ENCODE measurements at regions not wholly inside any gene's neighbourhood (a gene's known extent, or its start where the extent isn't known, plus 50 kb on each side); places are given as distances from the start of the nearest gene placed in this dataset.

- Histone ChIP-seq H3K9me3 (ENCODE audit: insufficient read depth, low read length) (no peaks in the 10 kb centered on the region), H3K9ac (ENCODE audit: insufficient read length, low read depth) (no peak overlapping the region), H3K27me3 (ENCODE audit: insufficient read depth, insufficient read length) (no peaks in the 10 kb centered on the region), H3K4me1 (ENCODE audit: insufficient read depth, insufficient read length) (no peaks in the 10 kb centered on the region), H3K36me3 (ENCODE audit: insufficient read depth, insufficient read length, low read length) (no peaks in the 10 kb centered on the region), H3K4me3 (ENCODE audit: insufficient read length, low read depth) (no peak overlapping the region)
- DNase-seq (ENCODE audit: low read depth, low spot score): no peak
- TF ChIP-seq ZNF274 (IDR thresholded peaks at IDR 0.05; ENCODE audit: low read depth, low read length) (no peak), SUZ12 (IDR thresholded peaks at IDR 0.05; ENCODE audit: extremely low read depth, insufficient read depth, insufficient read length) (no peak)
Measured at GRCh38 chr3:135559802-135560201, 405.7 kb upstream of the PPP2R3A start.

- no peaks in the 10 kb centered on the region for H3K36me3 ChIP-seq (ENCODE audit: insufficient read depth, insufficient read length, low read length)
- H3K4me3 ChIP-seq (ENCODE audit: insufficient read length, low read depth): no peak overlapping the region
- no peak for DNase-seq (ENCODE audit: low read depth, low spot score)
- no peaks in the 10 kb centered on the region for H3K27me3 ChIP-seq (ENCODE audit: insufficient read depth, insufficient read length)
- no peaks in the 10 kb centered on the region for H3K9me3 ChIP-seq (ENCODE audit: insufficient read depth, low read length)
- H3K4me1 ChIP-seq (ENCODE audit: insufficient read depth, insufficient read length): no peaks in the 10 kb centered on the region
- no peak overlapping the region for H3K9ac ChIP-seq (ENCODE audit: insufficient read length, low read depth)
- TF ChIP-seq ZNF274 (IDR thresholded peaks at IDR 0.05; ENCODE audit: low read depth, low read length): no peak
- TF ChIP-seq YY1 (IDR thresholded peaks at IDR 0.05; ENCODE audit: insufficient read depth, insufficient read length): no peak
- no peak for TF ChIP-seq SUZ12 (IDR thresholded peaks at IDR 0.05; ENCODE audit: extremely low read depth, insufficient read depth, insufficient read length)
Measured at GRCh38 chr3:135560847-135561246, 404.7 kb upstream of the PPP2R3A start.

GRCh38 chr3:135564696-135565095 is 400.8 kb upstream of the PPP2R3A start:
- TF ChIP-seq SUZ12 (IDR thresholded peaks at IDR 0.05; ENCODE audit: extremely low read depth, insufficient read depth, insufficient read length) (no peak), YY1 (IDR thresholded peaks at IDR 0.05; ENCODE audit: insufficient read depth, insufficient read length) (no peak), ZNF274 (IDR thresholded peaks at IDR 0.05; ENCODE audit: low read depth, low read length) (no peak)
- Histone ChIP-seq H3K36me3 (ENCODE audit: insufficient read depth, insufficient read length, low read length) (no peaks in the 10 kb centered on the region), H3K4me1 (ENCODE audit: insufficient read depth, insufficient read length) (no peaks in the 10 kb centered on the region), H3K9ac (ENCODE audit: insufficient read length, low read depth) (no peak overlapping the region), H3K9me3 (ENCODE audit: insufficient read depth, low read length) (no peaks in the 10 kb centered on the region), H3K4me3 (ENCODE audit: insufficient read length, low read depth) (no peak overlapping the region), H3K27me3 (ENCODE audit: insufficient read depth, insufficient read length) (no peaks in the 10 kb centered on the region)
- no peak for DNase-seq (ENCODE audit: low read depth, low spot score)

GRCh38 chr3:135565546-135565945 is 400.0 kb upstream of the PPP2R3A start:
- no peak overlapping the region for H3K4me3 ChIP-seq (ENCODE audit: insufficient read length, low read depth)
- no peaks in the 10 kb centered on the region for H3K9me3 ChIP-seq (ENCODE audit: insufficient read depth, low read length)
- no peak overlapping the region for H3K9ac ChIP-seq (ENCODE audit: insufficient read length, low read depth)
- H3K36me3 ChIP-seq (ENCODE audit: insufficient read depth, insufficient read length, low read length): no peaks in the 10 kb centered on the region
- no peaks in the 10 kb centered on the region for H3K4me1 ChIP-seq (ENCODE audit: insufficient read depth, insufficient read length)
- TF ChIP-seq SUZ12 (IDR thresholded peaks at IDR 0.05; ENCODE audit: extremely low read depth, insufficient read depth, insufficient read length) (no peak), YY1 (IDR thresholded peaks at IDR 0.05; ENCODE audit: insufficient read depth, insufficient read length) (no peak), ZNF274 (IDR thresholded peaks at IDR 0.05; ENCODE audit: low read depth, low read length) (no peak)
- no peaks in the 10 kb centered on the region for H3K27me3 ChIP-seq (ENCODE audit: insufficient read depth, insufficient read length)
- DNase-seq (ENCODE audit: low read depth, low spot score): no peak

- no peaks in the 10 kb centered on the region for H3K27me3 ChIP-seq (ENCODE audit: insufficient read depth, insufficient read length)
- H3K36me3 ChIP-seq (ENCODE audit: insufficient read depth, insufficient read length, low read length): no peaks in the 10 kb centered on the region
- no peak for TF ChIP-seq ZNF274 (IDR thresholded peaks at IDR 0.05; ENCODE audit: low read depth, low read length)
- no peak for TF ChIP-seq SUZ12 (IDR thresholded peaks at IDR 0.05; ENCODE audit: extremely low read depth, insufficient read depth, insufficient read length)
- no peak for TF ChIP-seq YY1 (IDR thresholded peaks at IDR 0.05; ENCODE audit: insufficient read depth, insufficient read length)
- H3K9ac ChIP-seq (ENCODE audit: insufficient read length, low read depth): no peak overlapping the region
- H3K9me3 ChIP-seq (ENCODE audit: insufficient read depth, low read length): no peaks in the 10 kb centered on the region
- H3K4me1 ChIP-seq (ENCODE audit: insufficient read depth, insufficient read length): no peaks in the 10 kb centered on the region
- no peak for DNase-seq (ENCODE audit: low read depth, low spot score)
- H3K4me3 ChIP-seq (ENCODE audit: insufficient read length, low read depth): no peak overlapping the region
Measured at GRCh38 chr3:135567223-135567622, 398.3 kb upstream of the PPP2R3A start.

GRCh38 chr3:135576751-135577150 is 388.8 kb upstream of the PPP2R3A start:
- H3K36me3 ChIP-seq (ENCODE audit: insufficient read depth, insufficient read length, low read length): no peaks in the 10 kb centered on the region
- H3K4me1 ChIP-seq (ENCODE audit: insufficient read depth, insufficient read length): no peaks in the 10 kb centered on the region
- no peak overlapping the region for H3K9ac ChIP-seq (ENCODE audit: insufficient read length, low read depth)
- H3K4me3 ChIP-seq (ENCODE audit: insufficient read length, low read depth): no peak overlapping the region
- H3K9me3 ChIP-seq (ENCODE audit: insufficient read depth, low read length): peaks cover 2% of the 10 kb centered on the region; the same call in 1 of the 2 replicates
- no peaks in the 10 kb centered on the region for H3K27me3 ChIP-seq (ENCODE audit: insufficient read depth, insufficient read length)
- DNase-seq (ENCODE audit: low read depth, low spot score): no peak
- no peak for TF ChIP-seq ZNF274 (IDR thresholded peaks at IDR 0.05; ENCODE audit: low read depth, low read length)
- TF ChIP-seq YY1 (IDR thresholded peaks at IDR 0.05; ENCODE audit: insufficient read depth, insufficient read length): no peak
- no peak for TF ChIP-seq SUZ12 (IDR thresholded peaks at IDR 0.05; ENCODE audit: extremely low read depth, insufficient read depth, insufficient read length)

GRCh38 chr3:135581806-135582205 is 383.7 kb upstream of the PPP2R3A start:
- H3K36me3 ChIP-seq (ENCODE audit: insufficient read depth, insufficient read length, low read length): no peaks in the 10 kb centered on the region
- no peak for DNase-seq (ENCODE audit: low read depth, low spot score)
- no peaks in the 10 kb centered on the region for H3K27me3 ChIP-seq (ENCODE audit: insufficient read depth, insufficient read length)
- H3K9ac ChIP-seq (ENCODE audit: insufficient read length, low read depth): no peak overlapping the region
- no peak overlapping the region for H3K4me3 ChIP-seq (ENCODE audit: insufficient read length, low read depth)
- peaks cover 12% of the 10 kb centered on the region; the same call in 1 of the 2 replicates for H3K9me3 ChIP-seq (ENCODE audit: insufficient read depth, low read length)
- TF ChIP-seq ZNF274 (IDR thresholded peaks at IDR 0.05; ENCODE audit: low read depth, low read length) (no peak), SUZ12 (IDR thresholded peaks at IDR 0.05; ENCODE audit: extremely low read depth, insufficient read depth, insufficient read length) (no peak)
- no peaks in the 10 kb centered on the region for H3K4me1 ChIP-seq (ENCODE audit: insufficient read depth, insufficient read length)

- Histone ChIP-seq H3K36me3 (ENCODE audit: insufficient read depth, insufficient read length, low read length) (no peaks in the 10 kb centered on the region), H3K4me1 (ENCODE audit: insufficient read depth, insufficient read length) (no peaks in the 10 kb centered on the region), H3K9me3 (ENCODE audit: insufficient read depth, low read length) (peaks cover 12% of the 10 kb centered on the region; the same call in 1 of the 2 replicates), H3K9ac (ENCODE audit: insufficient read length, low read depth) (no peak overlapping the region), H3K27me3 (ENCODE audit: insufficient read depth, insufficient read length) (no peaks in the 10 kb centered on the region), H3K4me3 (ENCODE audit: insufficient read length, low read depth) (no peak overlapping the region)
- TF ChIP-seq YY1 (IDR thresholded peaks at IDR 0.05; ENCODE audit: insufficient read depth, insufficient read length) (no peak), SUZ12 (IDR thresholded peaks at IDR 0.05; ENCODE audit: extremely low read depth, insufficient read depth, insufficient read length) (no peak), ZNF274 (IDR thresholded peaks at IDR 0.05; ENCODE audit: low read depth, low read length) (no peak)
- no peak for DNase-seq (ENCODE audit: low read depth, low spot score)
Measured at GRCh38 chr3:135582800-135583199, 382.7 kb upstream of the PPP2R3A start.

Measured in NT2/D1 (cell line).